IMR-90 (cell line): ENCODE measurements at regions not wholly inside any gene's neighbourhood (a gene's known extent, or its start where the extent isn't known, plus 50 kb on each side); places are given as distances from the start of the nearest gene placed in this dataset.

Source experiments
- ATAC-seq: fragments of 200-7000 bp; cut with Tn5 transposase; 2 replicates; pipeline ENCODE4 v1.9.1; 2020; ENCODE audit warnings: low read depth, mild to moderate bottlenecking, moderate library complexity
- BruUV-seq: library from RNA; stranded (reverse); fragments of 400-500 nt; replicated peaks from 2 replicates; lab custom pipeline; 2021; lab: Mats Ljungman, UMichigan
- CTCF ChIA-PET: fragments of 300-600 bp; formaldehyde crosslinking; extraction: SDS; loops from one replicate; lab custom pipeline; 2021; ENCODE audit warnings: antibody characterized with exemption; lab: Yijun Ruan, JAX
- POLR2A ChIA-PET: fragments of 300-600 bp; sonication (Branson Sonifier 250); formaldehyde crosslinking; loops from one replicate; lab custom pipeline; 2022; ENCODE audit warnings: antibody characterized with exemption; ENCODE audit not compliant: unreplicated experiment; lab: Charles Lee
- DNase-seq: peaks from one replicate; pipeline ENCODE4 v3.0.0; 2013
- H2AFZ ChIP-seq: replicated peaks from 2 replicates; pipeline ENCODE3; 2013; ENCODE audit warnings: low read length, mild to moderate bottlenecking; ENCODE audit not compliant: poor library complexity
- H2AK5ac ChIP-seq: 2 replicates; pipeline ENCODE4 v1.6.1; 2013; ENCODE audit warnings: low read depth, low read length, inconsistent platforms
- H2AK9ac ChIP-seq: replicated peaks from 2 replicates; pipeline ENCODE3; 2013; ENCODE audit warnings: mild to moderate bottlenecking, low read depth, low read length, moderate library complexity; ENCODE audit not compliant: poor library complexity
- H2BK120ac ChIP-seq: 2 replicates; pipeline ENCODE4 v1.6.1; 2013; ENCODE audit warnings: low read depth, low read length, inconsistent platforms
- H2BK15ac ChIP-seq: 3 replicates; pipeline ENCODE4 v1.6.1; 2013; ENCODE audit warnings: low read depth, low read length, inconsistent platforms
- H2BK20ac ChIP-seq: 2 replicates; pipeline ENCODE4 v1.6.1; 2013; ENCODE audit warnings: low read depth, mild to moderate bottlenecking, inconsistent platforms, low read length, moderate library complexity
- H2BK5ac ChIP-seq: 2 replicates; pipeline ENCODE4 v1.6.1; 2013; ENCODE audit warnings: mild to moderate bottlenecking, low read depth, low read length, inconsistent platforms; ENCODE audit not compliant: poor library complexity, severe bottlenecking
- H3K14ac ChIP-seq: replicated peaks from 2 replicates; pipeline ENCODE4 v1.6.1; 2013; ENCODE audit warnings: low read depth, low read length, inconsistent platforms
- H3K18ac ChIP-seq: 2 replicates; pipeline ENCODE4 v1.6.1; 2013; ENCODE audit warnings: low read depth, low read length, control low read depth
- H3K23ac ChIP-seq: 2 replicates; pipeline ENCODE4 v1.6.1; 2013; ENCODE audit warnings: low read depth, low read length, inconsistent platforms
- H3K27ac ChIP-seq: 2 replicates; pipeline ENCODE4 v1.5.1; 2013; ENCODE audit warnings: mild to moderate bottlenecking, control low read depth, low read length; ENCODE audit not compliant: insufficient read depth
- H3K27me3 ChIP-seq: 2 replicates; pipeline ENCODE4 v1.6.1; 2013; ENCODE audit warnings: low read length; ENCODE audit not compliant: control insufficient read depth, insufficient read depth
- H3K36me3 ChIP-seq: 2 replicates; pipeline ENCODE4 v1.6.1; 2013; ENCODE audit warnings: low read length, mixed read lengths; ENCODE audit not compliant: control insufficient read depth, insufficient read depth
- H3K4ac ChIP-seq: 2 replicates; pipeline ENCODE4 v1.6.1; 2013; ENCODE audit warnings: low read depth, low read length, inconsistent platforms
- H3K4me1 ChIP-seq: 2 replicates; pipeline ENCODE4 v1.6.1; 2013; ENCODE audit warnings: low read length, mixed read lengths; ENCODE audit not compliant: control insufficient read depth, insufficient read depth
- H3K4me2 ChIP-seq: 2 replicates; pipeline ENCODE4 v1.6.1; 2013; ENCODE audit warnings: low read depth, mild to moderate bottlenecking, control low read depth, low read length, moderate library complexity
- H3K4me3 ChIP-seq: 2 replicates; pipeline ENCODE4 v1.5.1; 2013; ENCODE audit warnings: low read depth, mild to moderate bottlenecking, control low read depth, low read length, moderate library complexity; ENCODE audit not compliant: insufficient read depth
- H3K56ac ChIP-seq: 2 replicates; pipeline ENCODE4 v1.6.1; 2013; ENCODE audit warnings: low read length, inconsistent platforms; ENCODE audit not compliant: insufficient read depth; ENCODE audit errors: extremely low read depth
- H3K79me1 ChIP-seq, 2 experiments: 2 replicates each; pipeline ENCODE4 v1.6.1; 2013; ENCODE audit warnings: low read length in 2 of 2, inconsistent platforms in 1 of 2, low read depth in 1 of 2
- H3K9ac ChIP-seq: 2 replicates; pipeline ENCODE4 v1.6.1; 2013; ENCODE audit warnings: low read depth, low read length, control low read depth
- H3K9me1 ChIP-seq: 2 replicates; pipeline ENCODE4 v1.6.1; 2013; ENCODE audit warnings: low read length, inconsistent platforms; ENCODE audit not compliant: insufficient read depth
- H3K9me3 ChIP-seq: 2 replicates; pipeline ENCODE4 v1.6.1; 2013; ENCODE audit warnings: low read length; ENCODE audit not compliant: control insufficient read depth, insufficient read depth
- H4K20me1 ChIP-seq: 2 replicates; pipeline ENCODE4 v1.6.1; 2013; ENCODE audit warnings: low read length, inconsistent platforms; ENCODE audit not compliant: insufficient read depth
- H4K5ac ChIP-seq: 2 replicates; pipeline ENCODE4 v1.6.1; 2013; ENCODE audit warnings: mild to moderate bottlenecking, low read depth, low read length, control low read depth
- H4K8ac ChIP-seq, 2 experiments: 2 replicates each; pipeline ENCODE4 v1.6.1; 2013; ENCODE audit warnings: low read depth in 2 of 2, low read length in 2 of 2, control low read depth in 1 of 2, inconsistent platforms in 1 of 2
- H4K91ac ChIP-seq: 2 replicates; pipeline ENCODE4 v1.6.1; 2013; ENCODE audit warnings: low read depth, low read length, inconsistent platforms; ENCODE audit not compliant: insufficient read depth
- BHLHE40 ChIP-seq: fragments of 150-350 bp; IDR thresholded peaks from 2 replicates; pipeline ENCODE4 v1.6.1; 2016; ENCODE audit warnings: mild to moderate bottlenecking, low read depth, low read length
- CEBPB ChIP-seq: IDR thresholded peaks from 2 replicates; pipeline ENCODE4 v1.6.1; 2012; ENCODE audit warnings: low read depth, low read length, improper control_type of control experiment
- CHD1 ChIP-seq: IDR thresholded peaks from 2 replicates; pipeline ENCODE4 v1.6.1; 2012; ENCODE audit warnings: low read depth, low read length, improper control_type of control experiment
- FOS ChIP-seq: fragments of 150-350 bp; IDR thresholded peaks from 2 replicates; pipeline ENCODE4 v1.6.1; 2016; ENCODE audit warnings: low read depth, low read length
- MAFK ChIP-seq: IDR thresholded peaks from 2 replicates; pipeline ENCODE4 v1.6.1; 2012; ENCODE audit warnings: low read depth, low read length, improper control_type of control experiment
- MAZ ChIP-seq: IDR thresholded peaks from 2 replicates; pipeline ENCODE4 v1.6.1; 2012; ENCODE audit warnings: low read depth, mild to moderate bottlenecking, low read length, improper control_type of control experiment, moderate library complexity, borderline replicate concordance
- MXI1 ChIP-seq: IDR thresholded peaks from 2 replicates; pipeline ENCODE4 v1.6.1; 2012; ENCODE audit warnings: low read depth, mild to moderate bottlenecking, low read length, moderate library complexity, borderline replicate concordance
- NFE2L2 ChIP-seq: fragments of 150-350 bp; IDR thresholded peaks from 2 replicates; pipeline ENCODE4 v1.6.1; 2016; ENCODE audit warnings: low read depth, mild to moderate bottlenecking, low read length
- POLR2A ChIP-seq: IDR thresholded peaks from 2 replicates; pipeline ENCODE4 v1.6.1; 2012; ENCODE audit warnings: mild to moderate bottlenecking, low read depth, low read length
- RAD21 ChIP-seq: IDR thresholded peaks from 2 replicates; pipeline ENCODE4 v1.6.1; 2012; ENCODE audit warnings: low read length, improper control_type of control experiment
- RCOR1 ChIP-seq: IDR thresholded peaks from 2 replicates; pipeline ENCODE4 v1.6.1; 2012; ENCODE audit warnings: mild to moderate bottlenecking, low read length, improper control_type of control experiment; ENCODE audit not compliant: insufficient replicate concordance
- RFX5 ChIP-seq: IDR thresholded peaks from 2 replicates; pipeline ENCODE4 v1.8.0; 2012; ENCODE audit warnings: low read depth, mild to moderate bottlenecking, low read length, moderate library complexity
- SMC3 ChIP-seq: fragments of 150-350 bp; IDR thresholded peaks from 2 replicates; pipeline ENCODE4 v1.6.1; 2016; ENCODE audit warnings: low read depth, mild to moderate bottlenecking, antibody characterized with exemption, low read length, moderate library complexity
- WGBS, 2 experiments: methylation state at CpG; one replicate each; pipeline versions ENCODE4 v1.1.5 to v1.1.7; 2013; ENCODE audit warnings: missing lambda C conversion rate in 2 of 2; ENCODE audit not compliant: insufficient read length in 1 of 2; ENCODE audit errors: extremely low coverage in 2 of 2; 5-methylcytosine and 5-hydroxymethylcytosine counted together
- dilution Hi-C: fragments of 300-500 bp; cut with HindIII; formaldehyde crosslinking; loops from one replicate; pipeline ENCODE4 v1.14.3; 2018; ENCODE audit warnings: low sequenced_read_pairs; ENCODE audit not compliant: unreplicated experiment
- in situ Hi-C: fragments of 300-500 bp; cut with MboI; formaldehyde crosslinking; loops from 3 replicates; pipeline ENCODE4 v1.14.3; 2019; ENCODE audit warnings: low sequenced_read_pairs, inconsistent platforms, mixed read lengths
- intact Hi-C: fragments of 100-400 bp; cut with micrococcal nuclease; formaldehyde crosslinking; loops from 2 replicates; pipeline ENCODE4 v1.10.0; 2022
- TF ChIP-seq, protein P1 (sequence below): fragments of 150-350 bp; IDR thresholded peaks from 2 replicates; pipeline ENCODE4 v1.6.1; 2017; ENCODE audit warnings: mild to moderate bottlenecking, antibody characterized with exemption, low read length, low read depth
- TF ChIP-seq, protein P2 (sequence below): fragments of 150-350 bp; IDR thresholded peaks from 2 replicates; pipeline ENCODE4 v1.6.1; 2016; ENCODE audit warnings: low read depth, mild to moderate bottlenecking, low read length, moderate library complexity, borderline replicate concordance
- TF ChIP-seq, protein P3 (sequence below): conservative IDR thresholded peaks from 2 replicates; pipeline ENCODE4 v1.5.1; 2012; ENCODE audit warnings: mild to moderate bottlenecking, low read depth, low read length, improper control_type of control experiment

DNA sequence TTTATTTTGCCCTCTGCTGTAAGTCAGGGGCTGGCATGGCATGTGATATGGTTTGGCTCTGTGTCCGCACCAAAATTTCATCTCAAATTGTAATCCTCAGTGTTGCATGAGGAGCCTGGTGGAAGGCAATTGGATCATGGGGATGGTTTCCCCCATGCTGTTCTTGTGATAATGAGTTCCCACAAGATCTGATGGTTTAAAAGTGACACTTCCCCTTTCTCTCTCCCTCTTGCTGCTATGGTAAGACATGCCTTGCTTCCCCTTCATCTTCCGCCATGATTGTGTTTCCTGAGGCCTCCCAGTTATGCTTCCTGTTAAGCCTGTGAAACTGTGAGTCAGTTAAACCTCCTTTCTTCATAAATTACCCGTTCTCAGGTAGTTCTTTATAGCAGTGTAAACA is 72.0 kb upstream of the MSX1 start:
- Histone ChIP-seq H3K23ac (no peak overlapping the region), H3K9ac (no peak overlapping the region), H4K5ac (no peak overlapping the region), H4K91ac (no peak overlapping the region), H3K18ac (no peak overlapping the region), H3K56ac (no peak overlapping the region), H2AK5ac (no peak overlapping the region), H3K36me3 (no peaks in the 10 kb centered on the region), H3K4ac (no peak overlapping the region), H2AK9ac (no peak overlapping the region), H3K79me1 (no peaks in the 10 kb centered on the region), H3K27me3 (no peaks in the 10 kb centered on the region; the same call in none of the 2 replicates), H4K8ac (no peak overlapping the region), H3K4me3 (no peak overlapping the region), H2BK120ac (no peak overlapping the region), H3K14ac (no peak overlapping the region), H3K27ac (no peak overlapping the region), H4K20me1 (no peaks in the 10 kb centered on the region), H3K4me2 (no peak overlapping the region), H3K4me1 (0 out of 2 replicates have a peak, but pooled peaks cover under 1% of the 10 kb centered on the region), H2BK15ac (no peak overlapping the region), H2BK20ac (no peak overlapping the region), H3K9me1 (no peaks in the 10 kb centered on the region), H2BK5ac (no peak overlapping the region), H3K9me3 (peaks cover 6% of the 10 kb centered on the region), H2AFZ (no peak overlapping the region)
- BruUV-seq = no TSS peak
- dilution Hi-C loops (no loop called here), intact Hi-C loops (no loop called here), in situ Hi-C loops (no loop called here)
- no peak for TF ChIP-seq CHD1
- TF ChIP-seq MAZ = no peak
- TF ChIP-seq RAD21 = no peak
- TF ChIP-seq, protein P1, sequence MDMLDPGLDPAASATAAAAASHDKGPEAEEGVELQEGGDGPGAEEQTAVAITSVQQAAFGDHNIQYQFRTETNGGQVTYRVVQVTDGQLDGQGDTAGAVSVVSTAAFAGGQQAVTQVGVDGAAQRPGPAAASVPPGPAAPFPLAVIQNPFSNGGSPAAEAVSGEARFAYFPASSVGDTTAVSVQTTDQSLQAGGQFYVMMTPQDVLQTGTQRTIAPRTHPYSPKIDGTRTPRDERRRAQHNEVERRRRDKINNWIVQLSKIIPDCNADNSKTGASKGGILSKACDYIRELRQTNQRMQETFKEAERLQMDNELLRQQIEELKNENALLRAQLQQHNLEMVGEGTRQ = no peak
- TF ChIP-seq RCOR1 = no peak
- TF ChIP-seq BHLHE40 = no peak
- TF ChIP-seq NFE2L2 = no peak
- TF ChIP-seq, protein P2, sequence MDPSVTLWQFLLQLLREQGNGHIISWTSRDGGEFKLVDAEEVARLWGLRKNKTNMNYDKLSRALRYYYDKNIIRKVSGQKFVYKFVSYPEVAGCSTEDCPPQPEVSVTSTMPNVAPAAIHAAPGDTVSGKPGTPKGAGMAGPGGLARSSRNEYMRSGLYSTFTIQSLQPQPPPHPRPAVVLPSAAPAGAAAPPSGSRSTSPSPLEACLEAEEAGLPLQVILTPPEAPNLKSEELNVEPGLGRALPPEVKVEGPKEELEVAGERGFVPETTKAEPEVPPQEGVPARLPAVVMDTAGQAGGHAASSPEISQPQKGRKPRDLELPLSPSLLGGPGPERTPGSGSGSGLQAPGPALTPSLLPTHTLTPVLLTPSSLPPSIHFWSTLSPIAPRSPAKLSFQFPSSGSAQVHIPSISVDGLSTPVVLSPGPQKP = no peak
- no peak for TF ChIP-seq MXI1
- no peak for TF ChIP-seq MAFK
- TF ChIP-seq CEBPB = no peak
- TF ChIP-seq, protein P3, sequence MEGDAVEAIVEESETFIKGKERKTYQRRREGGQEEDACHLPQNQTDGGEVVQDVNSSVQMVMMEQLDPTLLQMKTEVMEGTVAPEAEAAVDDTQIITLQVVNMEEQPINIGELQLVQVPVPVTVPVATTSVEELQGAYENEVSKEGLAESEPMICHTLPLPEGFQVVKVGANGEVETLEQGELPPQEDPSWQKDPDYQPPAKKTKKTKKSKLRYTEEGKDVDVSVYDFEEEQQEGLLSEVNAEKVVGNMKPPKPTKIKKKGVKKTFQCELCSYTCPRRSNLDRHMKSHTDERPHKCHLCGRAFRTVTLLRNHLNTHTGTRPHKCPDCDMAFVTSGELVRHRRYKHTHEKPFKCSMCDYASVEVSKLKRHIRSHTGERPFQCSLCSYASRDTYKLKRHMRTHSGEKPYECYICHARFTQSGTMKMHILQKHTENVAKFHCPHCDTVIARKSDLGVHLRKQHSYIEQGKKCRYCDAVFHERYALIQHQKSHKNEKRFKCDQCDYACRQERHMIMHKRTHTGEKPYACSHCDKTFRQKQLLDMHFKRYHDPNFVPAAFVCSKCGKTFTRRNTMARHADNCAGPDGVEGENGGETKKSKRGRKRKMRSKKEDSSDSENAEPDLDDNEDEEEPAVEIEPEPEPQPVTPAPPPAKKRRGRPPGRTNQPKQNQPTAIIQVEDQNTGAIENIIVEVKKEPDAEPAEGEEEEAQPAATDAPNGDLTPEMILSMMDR = no peak
- no peak for TF ChIP-seq RFX5
- no peak for TF ChIP-seq SMC3
- no peak for TF ChIP-seq FOS
- no peak for TF ChIP-seq POLR2A
- ChIA-PET CTCF (no interaction called here), POLR2A (no interaction called here)
- WGBS, 2 experiments = no CpG with 5 or more reads among the region's 3 CpGs
- DNase-seq = no peak
- no peak for ATAC-seq
